Bronchial epithelial cell (primary cell): ENCODE measurements at regions not wholly inside any gene's neighbourhood (a gene's known extent, or its start where the extent isn't known, plus 50 kb on each side); places are given as distances from the start of the nearest gene placed in this dataset.
"Not testable (repeated sequence)": the region's sequence is repeated elsewhere in the genome, so short reads cannot be mapped to it uniquely, and the experiment has no call there.

ENCODE experiments used
- DNase-seq: peaks from one replicate; pipeline ENCODE4 v3.0.0-alpha.2; 2010; ENCODE audit warnings: low read depth
- FAIRE-seq: peaks from 2 replicates; lab custom pipeline; 2011; peaks lifted over from hg19 to GRCh38; lab: Jason Lieb, UNC
- H3K27me3 ChIP-seq: 2 replicates; pipeline ENCODE4 v1.5.1; 2011; ENCODE audit warnings: low read length; ENCODE audit not compliant: control insufficient read depth, insufficient read depth
- H3K36me3 ChIP-seq: 2 replicates; pipeline ENCODE4 v1.5.1; 2011; ENCODE audit warnings: low read length; ENCODE audit not compliant: control insufficient read depth, insufficient read depth
- H3K4me3 ChIP-seq: 2 replicates; pipeline ENCODE4 v1.5.1; 2011; ENCODE audit warnings: mild to moderate bottlenecking, low read depth, low read length, control low read depth
- CTCF ChIP-seq: IDR thresholded peaks from 2 replicates; pipeline ENCODE4 v1.5.1; 2011; ENCODE audit warnings: mild to moderate bottlenecking, moderate library complexity, low read length, control low read depth, inconsistent platforms; ENCODE audit not compliant: insufficient read depth, severe bottlenecking

DNA sequence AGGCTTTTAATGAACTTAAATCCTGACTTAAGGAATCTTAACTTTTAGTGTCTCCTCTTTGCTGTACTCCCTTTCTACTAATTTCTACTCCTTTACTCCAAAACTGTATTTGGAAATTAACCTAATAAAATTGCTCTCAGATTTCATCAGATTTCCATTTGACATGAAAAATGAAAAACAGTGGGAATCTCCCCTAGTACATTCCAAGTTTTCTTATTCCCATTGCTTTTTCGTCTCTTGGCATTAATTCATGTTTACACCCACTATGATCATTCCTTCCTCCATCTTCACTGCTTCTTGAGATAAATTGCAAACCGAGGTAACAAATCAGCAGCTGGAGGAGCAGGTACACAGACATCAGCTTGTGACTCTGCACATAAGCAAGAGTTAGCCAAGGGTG, 208.7 kb downstream of the VGLL3 start:
- no peak overlapping the region for H3K4me3 ChIP-seq
- no peak for TF ChIP-seq CTCF
- FAIRE-seq (no peak), DNase-seq (no peak)
- no peaks in the 10 kb centered on the region for H3K36me3 ChIP-seq
- no peaks in the 10 kb centered on the region for H3K27me3 ChIP-seq

- peak; percentile 51 for DNase-seq
- FAIRE-seq = no peak
- H3K4me3 ChIP-seq = no peak overlapping the region
These were observed 216.8 kb downstream of the VGLL3 start for GRCh38 chr3:86774082-86774691.

GRCh38 chr3:86772699-86773098, 218.2 kb downstream of the VGLL3 start:
- DNase-seq (no peak), FAIRE-seq (no peak)
- H3K4me3 ChIP-seq = no peak overlapping the region
- H3K36me3 ChIP-seq = no peaks in the 10 kb centered on the region
- TF ChIP-seq CTCF = no peak
- no peaks in the 10 kb centered on the region for H3K27me3 ChIP-seq

More at GRCh38 chr3:86774082-86774691, 216.8 kb downstream of the VGLL3 start:
- Histone ChIP-seq H3K27me3 (no peaks in the 10 kb centered on the region), H3K36me3 (no peaks in the 10 kb centered on the region)
- TF ChIP-seq CTCF = no peak

DNA sequence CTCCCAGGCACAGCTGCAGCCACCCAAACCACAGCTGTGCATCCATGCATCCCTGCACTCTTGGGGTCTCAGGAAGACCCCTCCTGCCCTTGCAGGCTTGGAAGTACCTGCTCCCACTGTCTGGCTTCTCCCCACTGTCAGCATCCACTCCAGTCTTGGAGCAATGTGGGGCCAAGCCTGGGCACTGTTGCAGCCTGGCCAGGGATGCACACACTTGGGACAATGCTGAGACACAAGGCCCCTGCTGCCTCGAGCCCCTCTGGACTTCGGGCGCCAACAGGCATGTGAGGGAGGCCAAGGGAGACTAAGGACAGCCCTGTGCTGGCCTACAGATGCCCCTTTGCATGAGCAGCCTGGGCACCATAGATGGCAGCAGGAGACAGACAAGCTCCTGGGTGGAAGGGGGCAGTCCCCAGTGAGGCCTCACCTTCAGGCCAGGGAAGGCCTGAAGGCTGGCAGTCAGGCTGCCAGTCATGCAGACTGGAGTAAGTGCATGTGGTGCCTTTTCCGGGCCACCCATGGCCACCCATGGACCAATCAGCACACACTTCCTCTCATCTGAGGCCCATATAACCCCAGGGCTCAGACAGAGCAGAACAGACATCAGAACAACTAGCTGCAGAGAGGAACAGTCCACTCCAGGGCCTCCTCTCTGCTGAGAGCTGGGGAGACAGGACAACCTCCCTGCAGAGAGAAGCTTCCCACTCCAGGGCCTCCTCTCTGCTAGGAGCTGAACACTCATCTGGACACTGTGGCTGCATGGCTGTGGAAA, 219.0 kb downstream of the VGLL3 start:
- Histone ChIP-seq H3K27me3 (no peaks in the 10 kb centered on the region), H3K36me3 (no peaks in the 10 kb centered on the region), H3K4me3 (no peak overlapping the region)
- DNase-seq (no peak), FAIRE-seq (no peak)
- TF ChIP-seq CTCF = no peak

DNA sequence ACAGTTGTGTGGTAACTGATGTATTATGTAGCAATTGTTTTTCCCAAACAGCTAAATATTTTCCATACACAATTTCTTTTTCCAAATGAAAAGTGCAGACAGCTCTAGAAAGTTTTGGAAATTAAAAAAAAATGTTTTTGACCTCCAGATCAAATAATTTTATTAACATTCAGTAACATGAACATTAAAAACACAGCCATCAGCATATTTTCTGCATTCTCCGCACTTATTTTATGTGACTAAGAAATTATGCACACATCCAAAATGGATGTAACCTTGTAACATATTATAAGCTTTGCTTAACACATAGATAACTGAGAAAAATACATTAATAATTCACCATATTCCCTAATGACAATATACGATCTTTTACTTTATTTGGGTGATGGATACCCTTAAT, 224.6 kb downstream of the VGLL3 start:
- no peak for DNase-seq
- no peak for FAIRE-seq
- H3K4me3 ChIP-seq = no peak overlapping the region
- H3K36me3 ChIP-seq = no peaks in the 10 kb centered on the region
- TF ChIP-seq CTCF = no peak
- no peaks in the 10 kb centered on the region for H3K27me3 ChIP-seq

DNA sequence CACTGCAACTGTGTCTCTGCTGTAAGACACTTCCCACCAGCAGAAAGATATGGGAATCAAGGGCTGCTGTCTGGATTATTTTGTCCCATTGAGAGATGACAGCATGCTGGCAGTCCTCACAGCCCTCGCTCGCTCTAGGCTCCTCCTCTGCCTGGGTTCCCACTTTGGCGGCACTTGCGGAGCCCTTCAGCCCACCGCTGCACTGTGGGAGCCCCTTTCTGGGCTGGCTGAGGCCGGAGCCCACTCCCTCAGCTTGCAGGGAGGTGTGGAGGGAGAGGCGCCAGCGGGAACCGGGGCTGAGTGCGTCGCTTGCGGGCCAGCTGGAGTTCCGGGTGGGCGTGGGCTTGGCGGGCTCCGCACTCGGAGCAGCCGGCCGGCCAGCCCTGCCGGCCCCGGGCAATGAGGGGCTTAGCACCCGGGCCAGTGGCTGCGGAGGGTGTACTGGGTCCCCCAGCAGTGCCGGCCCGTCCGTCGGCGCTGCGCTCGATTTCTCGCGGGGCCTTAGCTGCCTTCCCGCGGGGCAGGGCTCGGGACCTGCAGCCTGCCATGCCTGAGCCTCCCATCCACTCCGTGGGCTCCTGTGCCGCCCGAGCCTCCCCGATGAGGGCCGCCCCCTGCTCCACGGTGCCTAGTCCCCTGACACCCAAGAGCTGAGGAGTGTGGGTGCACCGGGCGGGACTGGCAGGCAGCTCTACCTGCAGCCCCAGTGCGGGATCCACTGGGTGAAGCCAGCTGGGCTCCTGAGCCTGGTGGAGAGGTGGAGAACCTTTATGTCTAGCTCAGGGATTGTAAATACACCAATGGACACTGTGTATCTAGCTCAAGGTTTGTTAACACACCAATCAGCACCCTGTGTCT, 233.4 kb downstream of the VGLL3 start:
- H3K27me3 ChIP-seq, FAIRE-seq, H3K36me3 ChIP-seq, H3K4me3 ChIP-seq, DNase-seq: not testable (repeated sequence)
